Muscle layer of duodenum (tissue), 2 donors: ENCODE measurements at regions not wholly inside any gene's neighbourhood (a gene's known extent, or its start where the extent isn't known, plus 50 kb on each side); places are given as distances from the start of the nearest gene placed in this dataset.
"Not testable (repeated sequence)": the region's sequence is repeated elsewhere in the genome, so short reads cannot be mapped to it uniquely, and the experiment has no call there.

Experiments
- H3K27ac ChIP-seq: one replicate; pipeline ENCODE4 v1.7.0; 2013; ENCODE audit warnings: mild to moderate bottlenecking, low read length
- H3K27me3 ChIP-seq: one replicate; pipeline ENCODE4 v1.7.0; 2013; ENCODE audit warnings: low read depth, mild to moderate bottlenecking, control low read depth, low read length
- H3K36me3 ChIP-seq, 2 donors: one replicate each; pipeline ENCODE4 v1.7.0; 2013; ENCODE audit warnings: low read length in 2 of 2, control low read depth in 1 of 2, mild to moderate bottlenecking in 1 of 2; ENCODE audit not compliant: insufficient read depth in 2 of 2, control insufficient read depth in 1 of 2
- H3K4me1 ChIP-seq, 2 donors: one replicate each; pipeline ENCODE4 v1.7.0; 2013; ENCODE audit warnings: low read length in 2 of 2, mild to moderate bottlenecking in 2 of 2, control low read depth in 1 of 2, moderate library complexity in 1 of 2; ENCODE audit not compliant: insufficient read depth in 2 of 2, control insufficient read depth in 1 of 2
- H3K4me3 ChIP-seq, 2 donors: one replicate each; pipeline ENCODE4 v1.7.0; 2013; ENCODE audit warnings: low read length in 2 of 2, low read depth in 1 of 2, mild to moderate bottlenecking in 1 of 2
- H3K9me3 ChIP-seq, 2 donors: one replicate each; pipeline ENCODE4 v1.7.0; 2013; ENCODE audit warnings: low read length in 2 of 2, control low read depth in 1 of 2, mild to moderate bottlenecking in 1 of 2; ENCODE audit not compliant: control insufficient read depth in 1 of 2
- donor health status: healthy.

DNA sequence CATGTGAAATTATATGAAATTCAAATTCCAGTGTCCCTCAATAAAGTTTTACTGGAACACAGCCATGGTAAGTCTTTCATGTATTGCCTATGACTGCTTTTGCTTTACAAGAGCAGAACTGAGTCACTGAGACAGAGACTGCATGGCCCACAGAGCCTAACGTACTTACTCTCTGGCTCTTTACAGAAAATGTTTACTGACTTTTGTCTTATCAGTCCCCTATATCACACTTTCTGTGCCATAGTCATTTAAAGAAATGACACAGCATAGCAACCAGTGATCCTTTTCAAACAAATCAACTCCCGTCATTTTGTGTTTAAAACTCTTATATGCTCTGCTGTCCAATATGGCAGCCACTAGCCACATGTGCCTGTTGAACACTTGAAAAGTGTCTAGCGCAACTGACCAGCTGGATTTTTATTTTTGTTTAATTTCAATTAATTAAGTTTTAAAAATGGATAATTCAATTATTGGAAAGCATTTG is 129.7 kb upstream of the CDIN1 start:
- Histone ChIP-seq H3K27ac (no peak overlapping the region), H3K27me3 (no peaks in the 10 kb centered on the region), H3K9me3 (no peaks in the 10 kb centered on the region), H3K36me3 (no peaks in the 10 kb centered on the region), H3K4me3 (no peak overlapping the region), H3K4me1 (peaks cover 0 to 7% of the 10 kb centered on the region in 2 donors)

DNA sequence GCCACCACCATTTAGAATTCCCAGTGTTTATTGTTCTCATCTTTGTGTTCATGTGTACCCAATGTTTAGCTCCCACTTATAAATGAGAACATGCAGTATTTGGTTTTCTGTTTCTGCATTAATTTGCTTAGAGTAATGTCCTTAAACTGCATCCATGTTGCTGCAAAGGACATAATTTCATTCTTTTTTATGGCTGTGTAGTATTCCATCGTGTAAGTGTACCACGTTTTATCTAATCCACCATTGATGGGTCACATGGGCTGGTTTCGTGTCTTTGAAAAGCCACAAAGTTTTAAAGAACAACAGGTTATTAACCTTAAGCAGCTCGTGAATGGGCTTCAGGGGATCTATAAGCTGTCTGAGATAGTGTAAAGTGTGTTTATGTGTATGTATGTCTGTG is 125.2 kb upstream of the CDIN1 start:
- not testable (repeated sequence) for H3K36me3 ChIP-seq, H3K4me1 ChIP-seq, H3K27me3 ChIP-seq, H3K27ac ChIP-seq, H3K9me3 ChIP-seq, H3K4me3 ChIP-seq

DNA sequence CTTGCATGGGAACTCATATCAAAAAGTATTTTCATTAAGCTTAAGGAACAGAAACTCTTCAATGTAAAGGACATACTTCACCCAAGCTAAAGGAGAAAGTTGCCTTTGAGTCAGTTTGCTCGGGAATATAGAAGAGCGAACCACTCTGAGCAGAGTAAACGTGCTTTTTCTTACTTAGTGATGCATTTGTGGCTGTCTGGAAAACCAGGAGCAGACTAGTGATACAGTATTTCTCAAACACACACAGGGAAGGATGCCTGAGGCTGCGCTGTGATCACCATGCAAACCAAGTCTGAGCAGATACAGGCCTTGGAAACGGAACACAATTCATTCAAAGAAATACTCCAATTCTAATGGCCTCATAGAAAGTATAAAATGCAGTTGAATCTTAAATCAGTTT is 121.0 kb upstream of the CDIN1 start:
- Histone ChIP-seq H3K4me3 (no peak overlapping the region), H3K9me3 (peaks cover 0 to 10% of the 10 kb centered on the region in 2 donors), H3K27me3 (no peaks in the 10 kb centered on the region), H3K36me3 (no peaks in the 10 kb centered on the region), H3K4me1 (no peaks in the 10 kb centered on the region), H3K27ac (no peak overlapping the region)

DNA sequence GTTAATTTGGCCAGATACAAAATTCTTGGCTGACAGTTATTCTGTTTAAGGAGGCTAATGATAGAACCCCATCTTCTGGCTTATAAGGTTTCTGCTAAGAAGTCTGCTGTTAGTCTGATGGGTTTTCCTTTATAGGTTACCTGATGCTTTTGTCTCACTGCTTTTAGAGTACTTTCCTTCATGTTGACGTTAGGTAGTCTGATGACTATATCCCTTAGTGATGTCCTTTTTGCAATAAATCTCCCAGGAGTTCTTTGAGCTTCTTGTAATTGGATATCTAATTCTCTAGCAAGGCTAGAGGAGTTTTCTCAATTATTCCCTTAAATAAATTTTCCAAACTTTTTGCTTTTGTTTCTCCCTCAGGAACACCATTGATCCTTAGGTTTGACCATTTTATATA is 114.1 kb upstream of the CDIN1 start:
- no peak overlapping the region for H3K27ac ChIP-seq
- H3K9me3 ChIP-seq = peaks cover 0 to 10% of the 10 kb centered on the region in 2 donors
- H3K4me1 ChIP-seq = peaks cover 0 to 7% of the 10 kb centered on the region in 2 donors
- no peaks in the 10 kb centered on the region for H3K27me3 ChIP-seq
- no peaks in the 10 kb centered on the region for H3K36me3 ChIP-seq
- H3K4me3 ChIP-seq = no peak overlapping the region

DNA sequence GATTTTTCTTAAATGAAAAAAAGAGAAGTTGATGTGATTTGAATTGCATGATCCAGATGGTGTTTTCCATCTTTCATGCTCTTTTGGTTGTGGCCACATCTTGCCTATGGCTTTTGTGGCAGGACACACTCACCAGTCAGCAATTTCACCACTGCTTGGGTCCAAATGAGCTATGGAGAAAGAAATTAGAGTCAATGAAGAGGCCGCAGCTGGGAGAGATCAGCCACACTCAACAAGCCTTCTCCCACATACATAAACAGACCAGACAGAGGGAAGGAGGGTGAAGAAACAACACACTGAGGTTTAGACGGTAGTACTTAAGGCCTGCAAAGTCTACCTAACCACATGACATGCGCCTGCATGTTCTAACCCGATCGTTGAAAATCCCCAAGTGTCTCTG is 110.7 kb upstream of the CDIN1 start:
- Histone ChIP-seq H3K9me3 (no peaks in the 10 kb centered on the region), H3K36me3 (no peaks in the 10 kb centered on the region), H3K4me3 (no peak overlapping the region), H3K27me3 (no peaks in the 10 kb centered on the region), H3K27ac (no peak overlapping the region), H3K4me1 (peaks cover 0 to 7% of the 10 kb centered on the region in 2 donors)

DNA sequence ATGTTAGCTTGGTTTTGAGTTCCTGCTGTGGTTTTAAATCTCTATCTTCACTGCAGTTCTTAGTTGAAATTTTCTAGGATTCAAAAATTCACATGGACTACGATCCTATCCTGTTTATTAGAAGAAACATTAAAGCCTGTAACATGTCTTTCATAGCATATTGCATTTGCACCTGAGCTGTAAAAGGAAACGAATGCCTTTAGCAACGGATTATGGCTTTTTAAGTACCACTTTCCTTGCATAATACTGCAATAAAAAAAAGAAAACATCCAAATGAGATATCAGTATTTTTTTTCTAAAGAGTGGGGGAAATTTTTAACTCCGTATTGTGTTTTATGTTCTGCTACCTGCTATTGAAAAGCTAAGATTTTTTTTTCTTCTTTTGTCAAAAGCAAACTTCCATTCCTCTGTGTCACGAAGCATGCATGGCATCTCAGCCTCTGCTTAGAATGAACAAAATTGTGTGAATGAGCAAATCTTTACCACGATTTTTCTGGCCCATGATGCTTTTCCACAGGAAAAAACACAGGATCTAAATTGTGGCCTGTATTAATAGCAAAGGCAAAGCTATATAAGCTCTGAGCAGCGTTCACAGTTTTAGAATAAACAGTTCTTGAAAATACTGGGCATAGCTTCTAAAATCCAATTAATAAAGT is 110.0 kb upstream of the CDIN1 start:
- Histone ChIP-seq H3K9me3 (no peaks in the 10 kb centered on the region), H3K36me3 (no peaks in the 10 kb centered on the region), H3K27ac (no peak overlapping the region), H3K27me3 (no peaks in the 10 kb centered on the region), H3K4me1 (peaks cover 0 to 7% of the 10 kb centered on the region in 2 donors), H3K4me3 (no peak overlapping the region)

DNA sequence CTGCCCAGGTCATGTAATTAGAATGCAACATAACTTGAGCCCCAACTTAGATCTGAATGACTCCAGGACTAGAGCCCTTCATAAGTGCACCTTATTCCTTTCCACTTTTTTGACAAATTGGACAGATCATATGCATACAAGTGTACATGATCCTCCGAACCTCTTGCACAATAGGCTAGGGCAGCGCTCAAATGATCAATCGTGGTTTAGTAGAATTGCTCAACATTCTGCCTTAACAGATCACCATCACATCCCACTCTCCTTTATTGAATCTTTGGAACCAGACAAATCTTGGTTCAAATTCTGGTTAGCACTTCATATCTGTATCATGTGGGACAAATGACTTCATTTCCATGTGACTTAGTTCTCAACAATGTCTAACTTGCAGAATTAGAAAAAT is 106.8 kb upstream of the CDIN1 start:
- no peak overlapping the region for H3K27ac ChIP-seq
- H3K9me3 ChIP-seq = no peaks in the 10 kb centered on the region
- H3K4me3 ChIP-seq = no peak overlapping the region
- no peaks in the 10 kb centered on the region for H3K36me3 ChIP-seq
- no peaks in the 10 kb centered on the region for H3K27me3 ChIP-seq
- peaks cover 0 to 7% of the 10 kb centered on the region in 2 donors for H3K4me1 ChIP-seq

DNA sequence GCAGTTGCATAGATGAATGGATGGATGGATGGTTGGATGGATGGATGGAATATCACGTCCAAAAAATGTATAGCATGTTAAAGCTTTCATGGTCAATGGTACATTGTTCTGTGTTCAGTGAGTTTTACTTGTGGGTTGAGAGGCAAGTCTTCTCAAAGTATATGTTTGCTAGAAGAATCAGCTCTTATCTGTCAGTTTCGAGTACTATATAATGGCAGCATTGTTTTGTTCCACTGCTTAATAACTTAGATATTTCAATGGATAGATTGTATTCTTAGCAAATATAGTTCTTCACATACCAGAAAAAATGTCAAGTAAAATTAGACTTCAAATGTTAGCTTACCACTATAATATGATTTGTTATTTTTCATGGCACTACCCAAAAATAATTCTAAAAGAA is 100.9 kb upstream of the CDIN1 start:
- Histone ChIP-seq H3K36me3 (no peaks in the 10 kb centered on the region), H3K4me1 (no peaks in the 10 kb centered on the region), H3K9me3 (no peaks in the 10 kb centered on the region), H3K27me3 (no peaks in the 10 kb centered on the region), H3K27ac (no peak overlapping the region), H3K4me3 (no peak overlapping the region)

DNA sequence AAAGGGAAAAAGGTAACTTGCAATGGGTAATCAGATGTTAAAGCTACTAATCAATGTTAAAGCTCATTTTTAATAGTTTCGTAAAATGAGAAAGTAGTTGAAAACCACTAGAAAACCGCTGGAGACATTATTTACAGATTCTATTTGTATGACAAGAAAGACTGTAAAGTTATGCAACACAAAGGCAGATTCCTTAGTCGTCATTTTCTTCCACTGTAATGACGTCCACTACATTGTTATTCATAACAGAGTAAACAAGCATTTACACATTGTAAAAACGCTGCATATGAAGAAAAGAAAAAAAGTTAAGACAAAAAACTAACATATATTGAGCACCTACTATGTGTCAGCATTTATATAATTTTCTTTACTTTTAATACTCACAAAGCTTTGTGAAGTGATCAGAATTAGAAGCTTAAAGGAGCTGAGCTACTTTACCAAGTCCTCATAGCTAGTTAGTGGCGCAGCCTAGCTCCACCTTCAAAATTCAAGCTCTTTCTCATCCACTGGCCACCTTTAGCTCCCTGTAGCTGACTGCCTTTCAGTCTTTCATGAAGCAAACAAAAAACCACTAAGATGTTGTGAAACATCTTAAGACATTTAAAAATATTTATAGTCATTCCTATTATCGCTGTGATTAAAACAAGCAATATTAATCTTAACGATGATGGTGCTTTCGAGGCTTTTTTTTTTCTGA is 100.1 kb upstream of the CDIN1 start:
- H3K27ac ChIP-seq = no peak overlapping the region

DNA sequence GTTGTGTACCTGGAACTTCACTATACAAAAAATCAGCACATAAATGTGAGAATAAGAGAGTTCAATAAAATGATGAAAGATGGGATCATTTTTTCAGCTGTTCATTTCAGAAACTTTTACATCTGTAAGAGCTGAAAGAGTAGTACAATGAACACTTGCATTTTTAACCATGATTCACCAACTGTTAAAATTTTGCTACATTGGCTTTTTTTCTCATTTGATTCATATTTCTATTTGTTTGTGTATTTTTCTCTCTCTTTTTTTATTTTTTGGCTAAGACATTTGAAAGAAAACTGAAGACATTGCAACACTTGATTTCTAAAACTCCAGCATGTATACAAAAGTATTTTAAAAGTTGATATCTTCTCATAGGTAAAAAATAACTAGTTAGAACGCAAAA is 98.3 kb upstream of the CDIN1 start:
- H3K4me1 ChIP-seq = no peaks in the 10 kb centered on the region
- H3K4me3 ChIP-seq = no peak overlapping the region
- no peaks in the 10 kb centered on the region for H3K36me3 ChIP-seq
- no peaks in the 10 kb centered on the region for H3K9me3 ChIP-seq
- no peaks in the 10 kb centered on the region for H3K27me3 ChIP-seq
- no peak overlapping the region for H3K27ac ChIP-seq

More for the DNA sequence above, 100.1 kb upstream of the CDIN1 start:
- H3K36me3 ChIP-seq = no peaks in the 10 kb centered on the region
- H3K4me3 ChIP-seq = no peak overlapping the region
- H3K9me3 ChIP-seq = no peaks in the 10 kb centered on the region
- no peaks in the 10 kb centered on the region for H3K4me1 ChIP-seq
- H3K27me3 ChIP-seq = no peaks in the 10 kb centered on the region

DNA sequence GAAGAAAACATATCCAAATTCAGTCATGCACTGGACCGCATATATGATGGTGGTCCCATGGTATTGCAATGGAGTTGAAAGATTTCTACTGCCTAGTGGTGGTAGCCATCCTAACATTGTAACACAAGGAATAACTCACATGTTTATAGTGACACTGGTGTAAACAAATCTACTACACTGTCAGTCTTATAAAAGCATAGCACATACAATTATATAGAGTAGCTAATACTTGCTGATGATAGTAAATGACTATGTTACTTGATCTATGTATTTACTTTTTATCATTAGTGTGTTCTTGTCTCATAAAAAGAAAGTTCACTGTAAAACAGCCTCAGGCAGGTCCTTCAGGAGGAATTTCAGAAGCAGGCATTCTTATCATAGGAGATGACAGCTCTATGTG is 96.0 kb upstream of the CDIN1 start:
- Histone ChIP-seq H3K4me3 (no peak overlapping the region), H3K9me3 (no peaks in the 10 kb centered on the region), H3K36me3 (no peaks in the 10 kb centered on the region), H3K27me3 (no peaks in the 10 kb centered on the region), H3K4me1 (no peaks in the 10 kb centered on the region), H3K27ac (no peak overlapping the region)
